ENCODE measurements at regions not wholly inside any gene's neighbourhood (a gene's known extent, or its start where the extent isn't known, plus 50 kb on each side); places are given as distances from the start of the nearest gene placed in this dataset.

- ChIA-PET CTCF (no interaction called here), POLR2A (no interaction called here)
- Histone ChIP-seq H3K27me3 (ENCODE audit: control insufficient read depth in 2 of 2, insufficient read depth in 2 of 2, low read length in 2 of 2) (no peaks in the 10 kb centered on the region), H3K4me1 (ENCODE audit: control insufficient read depth, extremely low read depth, insufficient read depth, low read length) (no peaks in the 10 kb centered on the region), H3K4me2 (ENCODE audit: insufficient read depth, low read length) (no peak overlapping the region), H3K4me3 (replicated peaks in 1 of 3; ENCODE audit: insufficient read depth in 1 of 3, low read depth in 1 of 3, low read length in 3 of 3) (no peak overlapping the region), H3K27ac (ENCODE audit: insufficient read depth, low read depth, low read length) (no peak overlapping the region), H3K9me1 (replicated peaks; ENCODE audit: control insufficient read depth, extremely low read depth, insufficient read depth, low read length) (no peaks in the 10 kb centered on the region), H4K20me1 (replicated peaks; ENCODE audit: control insufficient read depth, extremely low read depth, insufficient read depth, low read length) (no peaks in the 10 kb centered on the region), H3K36me3 (ENCODE audit: control insufficient read depth in 2 of 2, extremely low read depth in 1 of 2, insufficient read depth in 2 of 2, low read length in 2 of 2) (no peaks in the 10 kb centered on the region), H3K9ac (replicated peaks; ENCODE audit: extremely low read depth, insufficient read depth, low read length) (no peak overlapping the region), H3K79me2 (ENCODE audit: control insufficient read depth, insufficient read depth, low read length) (no peaks in the 10 kb centered on the region), H2AFZ (ENCODE audit: low read depth, low read length) (no peak overlapping the region), H3K9me3 (replicated peaks; ENCODE audit: control insufficient read depth, insufficient read depth, low read length) (no peaks in the 10 kb centered on the region)
- no TSS peak for BruUV-seq (replicated peaks)
- FAIRE-seq (no peak), DNase-seq (ENCODE audit: low read depth, low spot score) (no peak)
- no peak for TF ChIP-seq POLR2A (IDR thresholded peaks at IDR 0.05; ENCODE audit: low read depth, low read length)
- no peak for TF ChIP-seq EZH2 (IDR thresholded peaks at IDR 0.05; ENCODE audit: borderline replicate concordance, low read depth, low read length, severe bottlenecking)
- dilution Hi-C loops (cut with MboI; ENCODE audit: extremely low pct_ligation_motif_present, low sequenced_read_pairs): no loop called here
- intact Hi-C loops (cut with micrococcal nuclease): no loop called here
Observed at GRCh38 chr13:64090311-64090710, 2674.7 kb upstream of the PCDH20 start.

- Histone ChIP-seq H3K4me2 (ENCODE audit: insufficient read depth, low read length) (no peak overlapping the region), H3K36me3 (ENCODE audit: control insufficient read depth in 2 of 2, extremely low read depth in 1 of 2, insufficient read depth in 2 of 2, low read length in 2 of 2) (no peaks in the 10 kb centered on the region), H3K79me2 (ENCODE audit: control insufficient read depth, insufficient read depth, low read length) (no peaks in the 10 kb centered on the region), H2AFZ (ENCODE audit: low read depth, low read length) (no peak overlapping the region), H3K9ac (replicated peaks; ENCODE audit: extremely low read depth, insufficient read depth, low read length) (no peak overlapping the region), H3K27me3 (ENCODE audit: control insufficient read depth in 2 of 2, insufficient read depth in 2 of 2, low read length in 2 of 2) (no peaks in the 10 kb centered on the region), H3K4me1 (ENCODE audit: control insufficient read depth, extremely low read depth, insufficient read depth, low read length) (no peaks in the 10 kb centered on the region), H3K9me3 (replicated peaks; ENCODE audit: control insufficient read depth, insufficient read depth, low read length) (no peaks in the 10 kb centered on the region), H3K9me1 (replicated peaks; ENCODE audit: control insufficient read depth, extremely low read depth, insufficient read depth, low read length) (no peaks in the 10 kb centered on the region), H3K27ac (ENCODE audit: insufficient read depth, low read depth, low read length) (no peak overlapping the region), H3K4me3 (replicated peaks in 1 of 3; ENCODE audit: insufficient read depth in 1 of 3, low read depth in 1 of 3, low read length in 3 of 3) (no peak overlapping the region), H4K20me1 (replicated peaks; ENCODE audit: control insufficient read depth, extremely low read depth, insufficient read depth, low read length) (no peaks in the 10 kb centered on the region)
- BruUV-seq (replicated peaks): no TSS peak
- DNase-seq (ENCODE audit: low read depth, low spot score) (no peak), FAIRE-seq (no peak)
- POLR2A ChIA-PET: no interaction called here
- CTCF ChIA-PET: no interaction called here
- dilution Hi-C loops (cut with MboI; ENCODE audit: extremely low pct_ligation_motif_present, low sequenced_read_pairs): no loop called here
- TF ChIP-seq, protein P1, sequence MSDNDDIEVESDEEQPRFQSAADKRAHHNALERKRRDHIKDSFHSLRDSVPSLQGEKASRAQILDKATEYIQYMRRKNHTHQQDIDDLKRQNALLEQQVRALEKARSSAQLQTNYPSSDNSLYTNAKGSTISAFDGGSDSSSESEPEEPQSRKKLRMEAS (IDR thresholded peaks at IDR 0.05; ENCODE audit: insufficient read depth, insufficient read length): no peak
- TF ChIP-seq CTCF (IDR thresholded peaks at IDR 0.05; ENCODE audit: extremely low read depth in 1 of 2, insufficient read depth in 1 of 2, low read depth in 1 of 2, low read length in 2 of 2): no peak
- no peak for TF ChIP-seq MYC (IDR thresholded peaks at IDR 0.05; ENCODE audit: low read depth, low read length)
- no peak for TF ChIP-seq FOS (IDR thresholded peaks at IDR 0.05; ENCODE audit: borderline replicate concordance, insufficient read depth, low read length)
- no peak for TF ChIP-seq EZH2 (IDR thresholded peaks at IDR 0.05; ENCODE audit: borderline replicate concordance, low read depth, low read length, severe bottlenecking)
- intact Hi-C loops (cut with micrococcal nuclease): no loop called here
Observed at GRCh38 chr13:64088491-64088890, 2672.8 kb upstream of the PCDH20 start.

All from endothelial cell of umbilical vein (primary cell).